ENCODE measurements at regions not wholly inside any gene's neighbourhood (a gene's known extent, or its start where the extent isn't known, plus 50 kb on each side); places are given as distances from the start of the nearest gene placed in this dataset.

- 63% methylated on average over 2 of the region's 2 CpGs; no CpG with 5 or more reads in 1 of the 2 experiments for WGBS, 2 experiments (ENCODE audit: extremely low coverage in 1 of 2, insufficient coverage in 1 of 2, insufficient read length in 1 of 2, insufficient replicate concordance in 2 of 2, low coverage in 1 of 2, low lambda C conversion rate in 2 of 2, missing lambda C conversion rate in 1 of 2)
- Histone ChIP-seq H3K23ac (ENCODE audit: insufficient read length) (no peak overlapping the region), H3K18ac (ENCODE audit: extremely low read depth, low read length) (no peak overlapping the region), H4K20me1 (replicated peaks in 1 of 2; ENCODE audit: control insufficient read depth in 1 of 2, insufficient read depth in 2 of 2, low read length in 2 of 2) (no peaks in the 10 kb centered on the region), H4K8ac (ENCODE audit: extremely low read depth, insufficient read depth, low read length) (no peak overlapping the region), H3K4ac (replicated peaks; ENCODE audit: insufficient read length, low read depth, low read length) (no peak overlapping the region), H3K4me2 (ENCODE audit: insufficient read depth in 1 of 2, low read depth in 2 of 2, low read length in 2 of 2) (no peak overlapping the region), H3K79me1 (ENCODE audit: low read depth, low read length) (no peaks in the 10 kb centered on the region), H3K9ac (replicated peaks in 1 of 4; ENCODE audit: extremely low read depth in 1 of 4, low read depth in 3 of 4, low read length in 3 of 4) (no peak overlapping the region), H2BK120ac (replicated peaks; ENCODE audit: low read depth, low read length) (no peak overlapping the region), H2AFZ (ENCODE audit: low read length) (0 out of 2 replicates have a peak overlapping the region, but pooled peaks have one; percentile 1), H4K91ac (replicated peaks; ENCODE audit: insufficient read length, low read length) (no peak overlapping the region), H3K79me2 (ENCODE audit: control insufficient read depth in 1 of 2, insufficient read depth in 2 of 2, low read length in 2 of 2) (no peaks in the 10 kb centered on the region), H3K23me2 (ENCODE audit: low read depth, low read length) (no peaks in the 10 kb centered on the region), H2BK5ac (ENCODE audit: low read depth, low read length) (no peak overlapping the region), H2AK5ac (ENCODE audit: low read depth, low read length) (no peak overlapping the region), H3K4me1 (replicated peaks in 1 of 4; ENCODE audit: control insufficient read depth in 3 of 4, insufficient read depth in 4 of 4, low read length in 3 of 4) (0 out of 7 replicates have a peak, but pooled peaks cover 0 to 2% (median 0%) of the 10 kb centered on the region in 4 experiments), H3K4me3 (ENCODE audit: extremely low read depth in 1 of 4, insufficient read depth in 2 of 4, low read depth in 3 of 4, low read length in 4 of 4) (no peak overlapping the region), H3K36me3 (ENCODE audit: control insufficient read depth in 2 of 4, insufficient read depth in 4 of 4, low read length in 3 of 4) (no peaks in the 10 kb centered on the region), H3K27ac (ENCODE audit: low read depth, low read length) (no peak overlapping the region), H2BK15ac (ENCODE audit: low read length) (no peak overlapping the region), H3K9me3 (ENCODE audit: insufficient read depth in 2 of 2, low read depth in 1 of 2, low read length in 1 of 2) (no peaks in the 10 kb centered on the region), H2BK12ac (ENCODE audit: low read depth, low read length) (no peak overlapping the region), H3K56ac (replicated peaks; ENCODE audit: insufficient read length, low read depth, low read length) (no peak overlapping the region), H2BK20ac (ENCODE audit: low read length) (no peak overlapping the region), H3K14ac (ENCODE audit: insufficient read length) (no peak overlapping the region), H4K5ac (ENCODE audit: insufficient read length, low read depth, low read length) (no peak overlapping the region), H3K27me3 (replicated peaks in 1 of 4; ENCODE audit: control insufficient read depth in 3 of 4, extremely low read depth in 1 of 4, insufficient read depth in 3 of 4, low read length in 3 of 4) (no peaks in the 10 kb centered on the region)
- CTCF ChIA-PET (ENCODE audit: partially characterized antibody) = no interaction called here
- FAIRE-seq (no peak), DNase-seq (ENCODE audit: low read depth in 1 of 2, low spot score in 2 of 2) (no peak)
- TF ChIP-seq SRF (IDR thresholded peaks at IDR 0.05; ENCODE audit: low read depth, low read length) (0 out of 2 replicates have a peak, but pooled peaks have one; percentile 37), GABPA (IDR thresholded peaks at IDR 0.05; ENCODE audit: borderline replicate concordance, insufficient read depth, low read length) (no peak)
- POLR2A ChIA-PET (ENCODE audit: partially characterized antibody) = no interaction called here
These were observed 735.0 kb upstream of the POU3F3 start for GRCh38 chr2:104118889-104119288.

Measured in H1 (cell line).